GM18517 (cell line): ENCODE measurements at regions not wholly inside any gene's neighbourhood (a gene's known extent, or its start where the extent isn't known, plus 50 kb on each side); places are given as distances from the start of the nearest gene placed in this dataset.
"Not testable (repeated sequence)": the region's sequence is repeated elsewhere in the genome, so short reads cannot be mapped to it uniquely, and the experiment has no call there.

ENCODE experiments used
- ATAC-seq: cut with Tn5 transposase; IDR thresholded peaks from one replicate; pipeline ENCODE4 v1.9.1; 2021; ENCODE audit warnings: mild to moderate bottlenecking, moderate library complexity; ENCODE audit not compliant: unreplicated experiment

DNA sequence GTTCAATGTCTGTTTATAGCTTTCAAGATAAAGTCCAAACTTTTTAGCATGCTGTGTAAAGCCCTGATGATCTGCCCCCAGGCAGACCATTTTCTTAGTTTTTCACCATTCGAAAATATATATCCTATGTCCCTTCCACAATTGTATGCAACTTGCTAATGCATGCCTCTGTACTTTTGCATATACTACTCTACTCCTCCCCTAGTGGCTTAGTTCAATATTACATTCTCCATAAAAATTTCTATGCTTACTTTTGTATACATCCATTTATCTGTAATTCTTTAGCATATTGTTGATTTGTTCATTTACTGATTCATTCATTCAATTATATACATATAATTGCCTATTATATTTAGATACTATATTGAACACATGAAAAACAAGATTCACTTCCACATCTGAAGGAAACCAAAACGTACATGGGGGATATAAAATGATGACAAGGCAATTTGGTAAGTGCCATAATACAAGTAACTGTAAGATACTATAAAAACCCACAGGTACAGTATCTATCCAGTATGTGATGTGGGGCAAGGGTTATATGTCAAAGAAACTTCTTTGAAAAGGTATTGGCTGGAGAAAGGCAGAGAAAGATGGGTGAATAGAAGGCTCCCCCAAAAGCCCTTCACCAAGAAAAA is 902.5 kb downstream of the FAM133A start:
- ATAC-seq: no peak

DNA sequence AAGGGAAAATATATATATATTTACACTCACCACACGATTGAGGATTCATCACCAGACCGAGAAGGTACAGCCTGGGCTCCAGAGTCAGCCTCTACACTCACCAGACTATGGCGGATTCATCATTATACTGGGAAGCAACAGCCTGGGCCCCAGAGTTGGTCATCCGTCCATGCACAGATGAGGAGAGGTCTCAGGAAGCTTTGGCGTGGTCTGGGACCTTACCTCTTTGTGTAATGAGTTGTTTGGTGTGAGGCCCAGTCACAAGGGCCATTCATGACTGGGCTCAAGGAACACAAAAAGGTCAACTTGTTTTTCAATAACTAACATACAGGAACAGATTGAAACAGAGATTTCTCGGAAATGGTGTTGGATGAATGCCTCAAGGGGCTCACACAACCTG is 926.1 kb downstream of the FAM133A start:
- no peak for ATAC-seq

- no peak for ATAC-seq
Observed at GRCh38 chrX:94612140-94612539, 938.1 kb downstream of the FAM133A start.

GRCh38 chrX:94633237-94633636 is 959.2 kb downstream of the FAM133A start:
- no peak for ATAC-seq

DNA sequence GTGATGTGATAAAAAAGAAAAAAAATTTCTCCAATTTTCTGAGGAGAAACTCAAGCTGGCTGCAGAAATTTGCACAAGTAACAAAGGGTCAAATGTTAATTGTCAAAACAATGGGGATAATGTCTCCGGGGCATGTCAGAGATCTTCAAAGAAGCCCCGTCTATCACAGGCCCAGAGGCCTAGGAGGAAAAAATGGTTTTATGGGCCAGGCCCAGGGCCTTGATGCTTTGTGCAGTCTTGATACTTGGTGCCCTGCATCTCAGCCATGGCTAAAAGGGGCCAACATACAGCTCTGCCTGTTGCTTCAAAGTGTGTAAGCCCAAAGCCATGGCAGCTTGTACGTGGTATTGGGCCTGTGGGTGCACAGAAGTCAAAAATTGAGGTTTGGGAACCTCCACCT is 961.0 kb downstream of the FAM133A start:
- ATAC-seq: no peak

- ATAC-seq: no peak
Observed at GRCh38 chrX:94645726-94646125, 971.7 kb downstream of the FAM133A start.

DNA sequence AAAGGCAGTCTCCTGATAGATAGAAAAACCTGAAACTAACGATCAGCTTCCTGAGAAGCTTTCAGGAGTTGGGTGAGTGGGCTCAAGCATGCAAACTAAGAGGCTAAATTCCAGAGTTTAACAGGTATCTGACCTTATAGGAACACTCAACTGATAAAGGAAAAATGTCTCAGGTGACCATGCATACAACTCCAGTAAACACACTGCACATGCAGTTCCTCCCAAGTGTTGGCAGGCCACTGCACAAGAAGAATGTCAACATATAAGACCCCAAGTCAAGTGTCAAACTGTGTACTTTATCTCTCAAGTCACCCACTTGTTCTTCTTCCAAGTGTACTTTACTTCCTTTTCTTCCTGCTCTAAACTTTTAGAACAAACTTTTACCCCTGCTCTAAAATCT is 981.2 kb downstream of the FAM133A start:
- no peak for ATAC-seq

- ATAC-seq: no peak
Observed at GRCh38 chrX:94662689-94663088, 988.7 kb downstream of the FAM133A start.

DNA sequence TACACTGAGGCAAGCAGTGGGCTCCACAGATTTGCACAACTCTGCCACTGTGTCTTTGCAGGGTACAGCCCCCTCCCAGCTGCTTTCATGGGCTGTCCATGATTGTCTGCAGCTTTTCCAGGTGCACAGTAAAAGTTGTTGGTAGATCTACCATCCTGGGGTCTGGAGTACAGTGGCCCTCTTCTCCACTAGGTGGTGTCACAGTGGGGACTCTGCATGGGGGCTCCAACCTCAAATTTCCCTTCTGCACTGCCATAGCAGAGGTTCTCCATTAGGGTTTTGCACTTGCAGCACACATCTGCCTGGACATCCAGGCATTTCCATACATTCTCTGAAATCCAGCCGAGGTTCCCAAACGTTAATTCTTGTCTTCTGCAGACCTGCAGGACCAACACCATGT is 1002.3 kb downstream of the FAM133A start:
- ATAC-seq: no peak

GRCh38 chrX:94686071-94686470 is 1012.1 kb downstream of the FAM133A start:
- no peak for ATAC-seq

DNA sequence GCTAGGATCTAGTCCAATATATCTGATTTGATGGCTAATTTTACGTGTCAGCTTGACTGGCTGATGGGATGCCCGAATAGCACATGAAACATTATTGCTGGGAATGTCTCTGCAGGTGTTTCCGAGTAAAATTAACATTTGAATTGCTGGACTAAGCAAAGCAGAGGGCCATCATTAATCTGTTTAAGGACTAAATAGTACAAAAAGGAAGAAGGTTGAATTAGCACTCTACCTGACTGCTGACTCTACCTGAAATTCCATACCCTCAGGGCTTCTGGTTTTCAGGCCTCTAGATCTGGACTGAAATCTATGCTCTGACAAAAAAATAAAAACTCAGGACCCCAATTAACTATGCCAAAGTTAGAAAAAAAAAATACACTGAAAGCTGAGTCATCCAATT is 1021.9 kb downstream of the FAM133A start:
- ATAC-seq: no peak

- ATAC-seq: not testable (repeated sequence)
Observed at GRCh38 chrX:94704348-94705256, 1030.6 kb downstream of the FAM133A start.

DNA sequence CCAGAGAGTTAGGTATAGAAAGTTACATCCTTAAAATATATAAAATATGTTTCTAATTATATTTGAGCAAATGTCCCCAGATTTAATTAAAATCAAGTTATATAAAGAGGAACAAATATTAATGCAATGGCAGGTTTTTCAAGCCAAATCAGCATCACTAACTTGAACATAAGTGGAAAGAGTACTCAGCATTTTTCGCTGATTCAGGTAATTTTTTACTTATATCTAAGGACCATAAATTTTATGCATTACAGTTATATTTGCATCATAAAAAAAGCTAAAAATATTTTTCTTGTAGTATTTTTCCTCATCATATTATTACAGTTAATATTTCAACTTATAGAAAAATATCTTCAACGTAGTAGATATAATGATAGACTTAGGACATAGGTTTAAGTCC is 1047.4 kb downstream of the FAM133A start:
- no peak for ATAC-seq

DNA sequence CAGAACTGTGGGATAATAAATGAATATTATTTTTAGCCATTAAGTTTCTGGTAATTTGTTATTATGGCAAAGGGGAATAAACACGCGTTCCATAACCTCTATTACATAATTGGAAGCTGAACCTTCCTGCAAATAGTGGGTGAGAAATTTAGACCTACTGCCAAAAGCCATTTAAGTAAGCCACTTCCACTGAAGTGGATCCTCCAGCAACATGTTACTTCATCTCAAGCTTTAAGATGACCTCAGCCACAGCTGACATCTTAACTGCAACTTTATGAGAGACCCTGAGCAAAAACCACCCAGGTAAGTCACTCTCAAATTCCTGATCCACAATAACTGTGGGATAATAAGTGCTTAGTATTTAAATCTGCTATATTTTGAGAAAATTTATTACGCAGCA is 1048.6 kb downstream of the FAM133A start:
- no peak for ATAC-seq

- ATAC-seq: no peak
Observed at GRCh38 chrX:94742772-94743171, 1068.8 kb downstream of the FAM133A start.

- ATAC-seq: no peak
Observed at GRCh38 chrX:94743478-94743877, 1069.5 kb downstream of the FAM133A start.

GRCh38 chrX:94744786-94745185 is 1070.8 kb downstream of the FAM133A start:
- no peak for ATAC-seq

- ATAC-seq: no peak
Observed at GRCh38 chrX:94751611-94752010, 1077.6 kb downstream of the FAM133A start.

- ATAC-seq: no peak
Observed at GRCh38 chrX:94752434-94753169, 1078.6 kb downstream of the FAM133A start.

GRCh38 chrX:94758130-94758529 is 1084.1 kb downstream of the FAM133A start:
- ATAC-seq: no peak

DNA sequence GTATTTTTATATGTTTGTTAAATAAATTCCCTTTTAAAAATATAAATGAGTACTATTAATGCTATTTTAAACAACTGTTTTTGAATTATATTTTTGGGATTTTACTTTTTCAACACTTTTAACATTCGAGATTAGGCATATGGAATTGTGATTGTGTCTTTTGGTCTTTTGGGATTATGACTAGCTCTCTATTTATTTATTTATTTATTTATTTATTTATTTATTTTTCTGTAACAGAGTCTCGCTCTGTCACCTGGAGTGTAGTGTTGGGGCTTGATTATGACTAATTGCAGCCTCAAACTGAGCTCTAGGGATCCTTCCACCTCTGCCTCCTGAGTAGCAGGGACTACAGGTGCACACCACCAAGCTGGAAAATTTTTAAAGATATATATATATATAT is 1101.6 kb downstream of the FAM133A start:
- ATAC-seq: no peak

- ATAC-seq: no peak
Observed at GRCh38 chrX:94813541-94813940, 1139.5 kb downstream of the FAM133A start.
